ENCODE measurements at regions not wholly inside any gene's neighbourhood (a gene's known extent, or its start where the extent isn't known, plus 50 kb on each side); places are given as distances from the start of the nearest gene placed in this dataset.

DNA sequence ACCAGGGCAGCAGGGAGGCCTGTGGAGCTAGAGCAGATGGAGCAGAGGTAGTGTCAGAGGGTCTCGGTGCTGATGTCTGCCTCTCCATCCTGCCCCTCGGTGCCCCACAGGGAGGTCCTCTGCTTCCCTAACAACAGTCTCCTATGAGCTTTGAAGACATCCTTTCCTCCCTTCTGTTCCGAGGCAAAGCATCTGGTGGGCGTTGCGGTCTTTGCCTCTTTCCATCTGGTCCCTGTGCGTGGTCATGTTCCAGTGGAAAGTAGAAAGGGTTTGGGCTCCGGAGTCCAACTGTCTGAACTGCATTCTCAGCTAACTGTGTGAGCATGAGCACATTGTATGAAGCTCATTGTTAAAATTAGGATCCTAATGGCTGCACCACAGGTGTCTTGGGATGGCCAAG lies 370.6 kb downstream of the AACS start:
- no peak for DNase-seq (ENCODE audit: low spot score)
- in situ Hi-C loops (cut with MboI; ENCODE audit: low sequenced_read_pairs, unreplicated experiment) = no loop called here
- TF ChIP-seq, protein P1, sequence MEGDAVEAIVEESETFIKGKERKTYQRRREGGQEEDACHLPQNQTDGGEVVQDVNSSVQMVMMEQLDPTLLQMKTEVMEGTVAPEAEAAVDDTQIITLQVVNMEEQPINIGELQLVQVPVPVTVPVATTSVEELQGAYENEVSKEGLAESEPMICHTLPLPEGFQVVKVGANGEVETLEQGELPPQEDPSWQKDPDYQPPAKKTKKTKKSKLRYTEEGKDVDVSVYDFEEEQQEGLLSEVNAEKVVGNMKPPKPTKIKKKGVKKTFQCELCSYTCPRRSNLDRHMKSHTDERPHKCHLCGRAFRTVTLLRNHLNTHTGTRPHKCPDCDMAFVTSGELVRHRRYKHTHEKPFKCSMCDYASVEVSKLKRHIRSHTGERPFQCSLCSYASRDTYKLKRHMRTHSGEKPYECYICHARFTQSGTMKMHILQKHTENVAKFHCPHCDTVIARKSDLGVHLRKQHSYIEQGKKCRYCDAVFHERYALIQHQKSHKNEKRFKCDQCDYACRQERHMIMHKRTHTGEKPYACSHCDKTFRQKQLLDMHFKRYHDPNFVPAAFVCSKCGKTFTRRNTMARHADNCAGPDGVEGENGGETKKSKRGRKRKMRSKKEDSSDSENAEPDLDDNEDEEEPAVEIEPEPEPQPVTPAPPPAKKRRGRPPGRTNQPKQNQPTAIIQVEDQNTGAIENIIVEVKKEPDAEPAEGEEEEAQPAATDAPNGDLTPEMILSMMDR (IDR thresholded peaks at IDR 0.05; ENCODE audit: borderline replicate concordance, control extremely low read depth, extremely low read depth, insufficient read depth, missing control alignments) = no peak

DNA sequence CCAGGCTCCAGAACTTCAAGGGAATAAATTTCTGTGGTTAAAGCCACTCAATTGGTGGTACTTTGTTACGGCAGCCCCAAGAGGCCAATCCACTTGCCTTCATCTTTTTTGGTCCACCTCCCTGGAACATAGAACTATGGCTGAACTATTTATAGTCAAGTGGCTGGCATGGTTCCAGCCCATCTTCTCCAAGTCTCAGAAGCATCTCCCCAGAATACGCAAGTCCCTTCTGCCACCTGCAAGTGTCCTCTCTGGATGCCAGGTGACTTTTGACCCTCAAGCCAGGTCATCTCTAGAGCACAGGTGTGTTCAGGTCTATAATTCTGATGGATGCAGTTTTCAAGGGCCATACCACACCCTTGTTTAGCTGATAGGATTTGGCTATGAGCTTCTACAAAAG lies 371.5 kb downstream of the AACS start:
- in situ Hi-C loops (cut with MboI; ENCODE audit: low sequenced_read_pairs, unreplicated experiment) = no loop called here
- TF ChIP-seq, protein P1 (IDR thresholded peaks at IDR 0.05; ENCODE audit: borderline replicate concordance, control extremely low read depth, extremely low read depth, insufficient read depth, missing control alignments) = no peak
- DNase-seq (ENCODE audit: low spot score) = no peak

DNA sequence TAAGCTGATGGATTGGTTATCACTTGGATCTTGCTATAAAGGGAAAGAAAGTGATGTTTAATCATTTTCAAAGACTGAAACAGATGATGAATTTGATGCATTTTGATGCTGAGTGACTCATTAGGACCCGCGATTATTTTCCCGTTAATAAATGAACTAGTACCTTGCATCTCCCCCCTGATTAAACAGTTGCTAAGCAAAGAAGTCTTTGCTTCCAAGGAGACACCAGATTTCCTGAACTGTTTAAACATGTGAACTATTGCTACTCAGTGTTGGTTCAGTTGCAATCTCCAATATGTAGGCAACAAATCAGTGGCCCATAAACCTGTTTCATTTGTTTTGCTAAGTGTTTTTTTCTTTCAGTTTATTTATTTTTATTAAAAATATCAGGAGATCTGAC lies 375.2 kb downstream of the AACS start:
- DNase-seq (ENCODE audit: low spot score) = no peak
- in situ Hi-C loops (cut with MboI; ENCODE audit: low sequenced_read_pairs, unreplicated experiment) = no loop called here
- TF ChIP-seq, protein P1 (IDR thresholded peaks at IDR 0.05; ENCODE audit: borderline replicate concordance, control extremely low read depth, extremely low read depth, insufficient read depth, missing control alignments) = no peak

DNA sequence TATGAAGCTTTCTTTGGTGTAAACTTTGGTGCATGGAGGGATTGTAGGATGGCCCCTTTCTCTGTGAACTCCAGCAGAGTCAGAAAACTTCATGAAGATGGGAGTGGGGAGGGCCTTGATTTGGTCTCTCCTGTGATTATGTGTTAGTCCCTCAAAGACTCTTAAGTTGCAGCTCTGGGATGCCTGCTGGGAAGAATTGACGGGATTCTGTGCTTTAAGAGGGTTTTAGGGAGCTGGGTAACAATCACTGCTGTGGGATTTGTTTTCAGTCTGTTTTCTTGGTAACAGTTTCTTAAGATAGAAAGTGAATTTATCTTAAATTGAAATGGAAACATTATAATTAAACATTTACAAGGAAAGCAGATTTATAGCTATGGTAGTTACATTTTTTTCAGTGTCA lies 378.1 kb downstream of the AACS start:
- in situ Hi-C loops (cut with MboI; ENCODE audit: low sequenced_read_pairs, unreplicated experiment) = no loop called here
- TF ChIP-seq, protein P1 (IDR thresholded peaks at IDR 0.05; ENCODE audit: borderline replicate concordance, control extremely low read depth, extremely low read depth, insufficient read depth, missing control alignments) = no peak
- DNase-seq (ENCODE audit: low spot score) = no peak

DNA sequence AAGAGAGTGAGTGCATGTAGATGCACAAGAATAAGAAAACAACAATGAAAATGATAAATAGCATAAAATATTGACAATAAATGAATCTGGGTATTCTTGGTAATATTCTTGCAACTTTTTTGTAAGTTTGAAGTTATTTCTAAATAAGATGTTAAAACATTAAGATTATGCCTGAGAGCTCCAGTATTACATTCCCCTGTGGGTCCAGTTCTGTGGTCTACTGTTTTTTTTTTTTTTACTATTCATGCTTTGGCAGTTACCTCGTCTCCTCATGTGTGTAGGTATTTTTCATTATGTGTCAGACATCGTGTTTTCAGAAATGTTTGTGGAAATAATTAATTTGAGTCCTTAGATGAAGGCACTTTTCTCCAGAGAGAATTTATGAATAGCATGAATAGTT lies 386.2 kb downstream of the AACS start:
- in situ Hi-C loops (cut with MboI; ENCODE audit: low sequenced_read_pairs, unreplicated experiment) = no loop called here
- TF ChIP-seq, protein P1 (IDR thresholded peaks at IDR 0.05; ENCODE audit: borderline replicate concordance, control extremely low read depth, extremely low read depth, insufficient read depth, missing control alignments) = no peak

DNA sequence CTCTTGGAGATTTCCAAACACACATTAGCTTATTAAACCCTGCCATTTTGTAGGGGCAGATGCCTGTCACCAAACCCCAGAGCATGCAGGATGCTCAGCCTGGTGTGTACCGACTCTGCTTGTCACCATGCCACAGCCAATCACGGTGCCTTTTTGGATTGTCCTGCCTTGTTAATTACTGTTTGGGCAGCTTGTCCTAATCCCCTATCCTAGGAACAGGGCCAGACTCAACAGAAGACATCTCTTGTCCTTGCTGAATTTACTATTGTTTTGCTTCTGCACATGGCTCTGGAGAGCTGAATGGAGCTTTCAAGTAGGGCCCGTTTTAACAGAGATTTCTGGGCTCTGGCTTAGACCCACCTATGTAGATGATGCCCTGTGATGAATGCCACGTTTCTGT lies 388.5 kb downstream of the AACS start:
- in situ Hi-C loops (cut with MboI; ENCODE audit: low sequenced_read_pairs, unreplicated experiment) = no loop called here
- TF ChIP-seq, protein P1 (IDR thresholded peaks at IDR 0.05; ENCODE audit: borderline replicate concordance, control extremely low read depth, extremely low read depth, insufficient read depth, missing control alignments) = no peak
- no peak for DNase-seq (ENCODE audit: low spot score)

More for the DNA sequence above, 386.2 kb downstream of the AACS start:
- no peak for DNase-seq (ENCODE audit: low spot score)

DNA sequence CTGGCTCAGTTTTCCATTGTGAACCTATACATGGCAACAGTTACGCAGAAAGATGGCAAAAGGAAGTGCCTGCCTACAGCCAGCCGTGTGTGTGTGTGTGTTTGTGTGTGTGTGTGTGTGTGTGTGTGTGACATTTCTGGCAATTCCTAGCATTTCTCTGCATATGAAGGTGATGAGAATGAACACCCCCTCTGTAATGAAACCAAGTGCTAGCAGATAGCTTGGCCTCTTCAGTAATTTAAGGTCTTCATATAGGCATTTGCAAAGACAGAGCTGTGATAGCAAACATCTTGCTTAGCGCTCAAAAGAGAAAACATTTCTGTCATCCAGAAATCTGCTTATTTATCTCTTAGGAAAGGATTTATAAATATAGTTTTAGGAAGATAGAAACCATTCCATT lies 389.1 kb downstream of the AACS start:
- DNase-seq (ENCODE audit: low spot score) = no peak
- TF ChIP-seq, protein P1 (IDR thresholded peaks at IDR 0.05; ENCODE audit: borderline replicate concordance, control extremely low read depth, extremely low read depth, insufficient read depth, missing control alignments) = no peak
- in situ Hi-C loops (cut with MboI; ENCODE audit: low sequenced_read_pairs, unreplicated experiment) = no loop called here

Measured in GM13976 (cell line).